ENCODE measurements at regions not wholly inside any gene's neighbourhood (a gene's known extent, or its start where the extent isn't known, plus 50 kb on each side); places are given as distances from the start of the nearest gene placed in this dataset.

DNA sequence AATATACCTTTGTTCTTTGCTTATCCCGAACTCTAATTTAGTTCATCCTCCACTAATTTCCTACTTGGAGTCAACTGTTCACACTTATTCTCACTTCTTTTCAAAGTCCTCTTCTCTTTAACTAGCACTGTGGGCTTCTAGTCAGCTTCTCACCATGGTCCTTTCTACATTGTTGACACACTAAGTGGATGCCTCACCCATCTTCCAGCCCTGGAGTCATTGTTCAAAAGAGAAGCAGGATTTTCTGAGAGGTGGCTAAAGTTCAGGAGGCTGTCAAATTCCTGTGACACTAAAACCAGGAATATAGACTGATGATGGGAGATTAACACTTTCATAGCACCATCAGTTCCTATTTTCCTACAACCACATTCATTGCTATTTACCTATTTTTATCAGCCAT is 99.3 kb downstream of the PHLDA1 start:
- no peaks in the 10 kb centered on the region for H3K36me3 ChIP-seq (ENCODE audit: control insufficient read depth, insufficient read depth, low read length)
- H3K4me1 ChIP-seq (ENCODE audit: control insufficient read depth, insufficient read depth, low read length, poor library complexity, severe bottlenecking), result peaks cover 13% of the 10 kb centered on the region
- Mint-ChIP-seq H3K9me3 (no peaks in the 10 kb centered on the region), H3K36me3 (no peaks in the 10 kb centered on the region), H3K4me1 (peaks cover 7 to 15% (median 9%) of the 10 kb centered on the region in 4 donors), H3K27me3 (peaks cover under 1% of the 10 kb centered on the region), H3K27ac (no peak overlapping the region), H3K4me3 (no peak overlapping the region)
- DNase-seq (no peak), ATAC-seq (ENCODE audit: low read depth in 2 of 2) (no peak)
- H3K27ac ChIP-seq (ENCODE audit: insufficient read depth, low read length, poor library complexity, severe bottlenecking), result no peak overlapping the region
- no peaks in the 10 kb centered on the region for H3K27me3 ChIP-seq (ENCODE audit: control insufficient read depth, insufficient read depth, low read length)
- no peaks in the 10 kb centered on the region for H3K9me3 ChIP-seq (ENCODE audit: control insufficient read depth in 2 of 2, low read length in 2 of 2)
- H3K4me3 ChIP-seq (ENCODE audit: low read depth, low read length), result no peak overlapping the region

DNA sequence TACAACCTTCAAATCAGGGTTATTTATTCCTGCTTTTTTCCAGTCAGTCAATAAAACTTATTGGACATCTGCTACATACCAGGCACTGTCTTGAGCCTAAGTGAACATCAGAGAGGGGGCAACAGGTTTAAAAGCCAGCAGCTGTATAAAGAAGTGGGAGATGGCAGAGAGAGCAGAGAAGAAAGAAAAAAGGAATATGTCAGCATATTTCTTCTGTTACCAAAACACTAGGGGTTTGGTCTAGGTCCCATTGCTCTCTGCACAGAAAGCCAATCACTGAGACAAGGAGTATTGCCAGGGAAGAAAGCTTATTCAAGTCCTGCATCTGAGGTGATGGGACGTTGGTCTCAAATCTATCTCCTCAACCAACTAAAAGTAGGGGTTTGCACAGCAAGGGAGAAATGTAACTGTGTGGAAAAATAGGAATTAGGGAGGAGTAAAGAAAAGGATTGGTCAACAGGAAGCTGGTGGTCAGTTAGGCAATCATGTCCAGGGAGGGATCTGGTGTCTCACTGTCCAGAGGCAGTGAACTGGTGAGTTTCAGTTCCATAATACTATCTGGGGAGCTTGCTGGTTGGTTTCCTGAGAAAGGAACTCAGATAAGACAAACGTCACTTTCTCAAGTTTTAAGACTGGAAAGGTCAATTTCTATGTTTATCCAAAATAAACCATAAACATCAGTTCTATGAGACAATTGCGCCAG is 107.5 kb downstream of the PHLDA1 start:
- Histone ChIP-seq H3K4me1 (ENCODE audit: control insufficient read depth, insufficient read depth, low read length, poor library complexity, severe bottlenecking) (no peaks in the 10 kb centered on the region), H3K27me3 (ENCODE audit: control insufficient read depth, insufficient read depth, low read length) (no peaks in the 10 kb centered on the region), H3K9me3 (ENCODE audit: control insufficient read depth in 2 of 2, low read length in 2 of 2) (peaks cover 8 to 20% of the 10 kb centered on the region in 2 experiments), H3K36me3 (ENCODE audit: control insufficient read depth, insufficient read depth, low read length) (no peaks in the 10 kb centered on the region), H3K4me3 (ENCODE audit: low read depth, low read length) (no peak overlapping the region), H3K27ac (ENCODE audit: insufficient read depth, low read length, poor library complexity, severe bottlenecking) (no peak overlapping the region)
- H3K4me1 Mint-ChIP-seq, result no peaks in the 10 kb centered on the region
- no peak overlapping the region for H3K4me3 Mint-ChIP-seq
- H3K27me3 Mint-ChIP-seq, result peaks cover 4% of the 10 kb centered on the region
- no peak overlapping the region for H3K27ac Mint-ChIP-seq
- DNase-seq (no peak), ATAC-seq (ENCODE audit: low read depth in 2 of 2) (no peak)
- peaks cover 10% of the 10 kb centered on the region for H3K36me3 Mint-ChIP-seq
- peaks cover 0 to 27% (median 8%) of the 10 kb centered on the region in 7 donors for H3K9me3 Mint-ChIP-seq

DNA sequence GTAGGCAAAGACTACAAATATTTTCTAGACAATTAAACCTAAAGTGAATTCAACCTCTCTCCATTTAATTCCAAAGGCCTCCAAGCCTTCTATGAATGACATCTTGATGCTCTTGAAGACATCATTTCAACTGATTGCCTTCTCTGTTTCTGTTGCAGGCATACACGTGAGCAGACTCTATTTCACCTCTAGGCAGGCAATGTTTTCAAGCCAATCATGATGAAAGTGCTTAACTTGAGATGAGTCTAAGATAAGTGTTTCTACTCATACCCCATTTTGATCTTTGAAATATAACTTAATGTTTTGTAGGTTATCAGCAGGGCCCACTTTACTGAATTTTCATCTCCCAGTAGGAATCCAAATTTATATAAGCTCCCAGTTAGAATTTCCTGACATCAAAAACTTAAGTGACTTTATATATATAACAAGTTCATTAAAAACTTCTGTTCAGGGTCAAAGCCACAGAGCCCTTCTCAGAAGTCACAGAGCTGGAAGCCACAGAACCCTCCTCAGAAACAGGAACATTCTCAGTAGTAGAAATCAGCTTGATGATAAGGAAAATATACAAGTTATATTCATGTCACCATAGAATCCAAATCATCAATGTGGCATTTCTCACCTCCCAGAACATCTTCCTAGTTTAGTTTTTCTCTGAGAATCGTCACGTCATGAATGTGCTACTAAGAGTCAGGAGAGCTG is 108.5 kb downstream of the PHLDA1 start:
- Histone ChIP-seq H3K36me3 (ENCODE audit: control insufficient read depth, insufficient read depth, low read length) (no peaks in the 10 kb centered on the region), H3K27me3 (ENCODE audit: control insufficient read depth, insufficient read depth, low read length) (no peaks in the 10 kb centered on the region), H3K9me3 (ENCODE audit: control insufficient read depth in 2 of 2, low read length in 2 of 2) (peaks cover 8 to 20% of the 10 kb centered on the region in 2 experiments), H3K4me1 (ENCODE audit: control insufficient read depth, insufficient read depth, low read length, poor library complexity, severe bottlenecking) (no peaks in the 10 kb centered on the region), H3K4me3 (ENCODE audit: low read depth, low read length) (no peak overlapping the region), H3K27ac (ENCODE audit: insufficient read depth, low read length, poor library complexity, severe bottlenecking) (no peak overlapping the region)
- H3K4me3 Mint-ChIP-seq, result no peak overlapping the region
- H3K36me3 Mint-ChIP-seq, result peaks cover 10% of the 10 kb centered on the region
- ATAC-seq (ENCODE audit: low read depth in 2 of 2) (no peak), DNase-seq (peak in 1 of 3 donors; percentile 9)
- no peaks in the 10 kb centered on the region for H3K4me1 Mint-ChIP-seq
- no peak overlapping the region for H3K27ac Mint-ChIP-seq
- H3K9me3 Mint-ChIP-seq, result peaks cover 0 to 27% (median 8%) of the 10 kb centered on the region in 7 donors
- H3K27me3 Mint-ChIP-seq, result peaks cover 4% of the 10 kb centered on the region

DNA sequence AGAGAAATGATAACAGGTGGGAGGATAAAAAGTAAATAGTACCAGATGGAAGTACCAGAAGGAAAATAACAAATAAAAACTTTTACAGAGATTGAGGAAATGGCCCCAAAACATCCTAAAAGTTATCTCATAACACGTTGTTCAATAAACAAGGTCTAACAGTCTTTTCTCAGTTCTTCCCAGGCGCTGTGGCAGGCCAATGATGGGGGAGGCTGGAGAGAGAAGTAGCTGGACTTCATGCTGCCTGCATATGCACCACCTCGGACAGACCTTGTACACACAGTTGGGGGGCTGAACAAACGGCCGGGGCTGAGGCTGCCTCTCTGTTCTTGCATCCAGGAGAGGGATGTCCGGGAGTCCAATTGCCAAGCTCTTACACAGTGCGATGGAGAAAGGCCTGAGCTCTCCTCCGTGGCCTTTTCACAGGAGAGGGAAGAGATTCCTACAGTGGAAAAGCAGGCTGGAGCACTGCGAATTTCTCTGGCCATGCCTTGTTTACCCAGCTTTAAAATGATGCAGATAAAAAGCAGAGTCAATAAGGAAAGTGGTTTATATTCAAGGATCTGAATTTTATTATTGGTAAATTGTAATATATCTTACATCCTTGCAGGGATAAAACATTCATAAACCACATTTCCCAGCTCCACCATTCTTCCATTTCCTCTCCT is 109.8 kb downstream of the PHLDA1 start:
- DNase-seq, result no peak
- H3K36me3 Mint-ChIP-seq, result peaks cover 10% of the 10 kb centered on the region
- no peaks in the 10 kb centered on the region for H3K27me3 Mint-ChIP-seq
- Histone ChIP-seq H3K9me3 (ENCODE audit: control insufficient read depth in 2 of 2, low read length in 2 of 2) (peaks cover 8 to 20% of the 10 kb centered on the region in 2 experiments), H3K4me1 (ENCODE audit: control insufficient read depth, insufficient read depth, low read length, poor library complexity, severe bottlenecking) (no peaks in the 10 kb centered on the region), H3K27me3 (ENCODE audit: control insufficient read depth, insufficient read depth, low read length) (no peaks in the 10 kb centered on the region), H3K27ac (ENCODE audit: insufficient read depth, low read length, poor library complexity, severe bottlenecking) (no peak overlapping the region), H3K4me3 (ENCODE audit: low read depth, low read length) (no peak overlapping the region), H3K36me3 (ENCODE audit: control insufficient read depth, insufficient read depth, low read length) (no peaks in the 10 kb centered on the region)
- peaks cover 0 to 27% (median 8%) of the 10 kb centered on the region in 7 donors for H3K9me3 Mint-ChIP-seq
- H3K4me1 Mint-ChIP-seq, result peaks cover 0 to 5% (median 0%) of the 10 kb centered on the region in 4 donors
- H3K4me3 Mint-ChIP-seq, result no peak overlapping the region
- no peak overlapping the region for H3K27ac Mint-ChIP-seq
- no peak for ATAC-seq (ENCODE audit: low read depth in 2 of 2)

DNA sequence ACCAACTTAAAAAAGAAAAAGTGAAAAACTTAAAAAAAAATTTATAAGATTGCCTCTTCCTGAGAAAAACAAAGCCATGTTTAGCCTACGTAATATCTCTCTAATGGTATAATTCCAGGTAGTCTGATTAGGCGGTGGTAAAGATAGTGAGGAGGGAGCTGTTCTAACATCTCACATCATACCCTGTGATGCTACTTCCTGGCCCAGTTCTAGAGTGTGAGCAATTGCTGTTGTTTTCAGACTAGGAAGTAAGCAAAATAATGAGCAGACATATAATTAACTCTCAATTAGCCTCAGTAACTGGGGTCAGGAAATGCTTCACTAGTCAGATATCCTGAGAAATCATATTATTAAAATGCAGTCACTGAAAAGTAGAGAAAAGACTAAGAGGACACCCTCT is 113.9 kb downstream of the PHLDA1 start:
- Histone ChIP-seq H3K36me3 (ENCODE audit: control insufficient read depth, insufficient read depth, low read length) (no peaks in the 10 kb centered on the region), H3K4me3 (ENCODE audit: low read depth, low read length) (no peak overlapping the region), H3K27me3 (ENCODE audit: control insufficient read depth, insufficient read depth, low read length) (no peaks in the 10 kb centered on the region), H3K9me3 (ENCODE audit: control insufficient read depth in 2 of 2, low read length in 2 of 2) (no peaks in the 10 kb centered on the region), H3K27ac (ENCODE audit: insufficient read depth, low read length, poor library complexity, severe bottlenecking) (no peak overlapping the region), H3K4me1 (ENCODE audit: control insufficient read depth, insufficient read depth, low read length, poor library complexity, severe bottlenecking) (no peaks in the 10 kb centered on the region)
- Mint-ChIP-seq H3K4me3 (no peak overlapping the region), H3K27me3 (no peaks in the 10 kb centered on the region), H3K4me1 (peaks cover 0 to 5% (median 0%) of the 10 kb centered on the region in 4 donors), H3K36me3 (no peaks in the 10 kb centered on the region), H3K9me3 (peaks cover 0 to 4% (median 0%) of the 10 kb centered on the region in 7 donors), H3K27ac (no peak overlapping the region)
- DNase-seq, result no peak
- ATAC-seq (ENCODE audit: low read depth in 2 of 2), result peak in 1 of 2 donors; percentile 55

DNA sequence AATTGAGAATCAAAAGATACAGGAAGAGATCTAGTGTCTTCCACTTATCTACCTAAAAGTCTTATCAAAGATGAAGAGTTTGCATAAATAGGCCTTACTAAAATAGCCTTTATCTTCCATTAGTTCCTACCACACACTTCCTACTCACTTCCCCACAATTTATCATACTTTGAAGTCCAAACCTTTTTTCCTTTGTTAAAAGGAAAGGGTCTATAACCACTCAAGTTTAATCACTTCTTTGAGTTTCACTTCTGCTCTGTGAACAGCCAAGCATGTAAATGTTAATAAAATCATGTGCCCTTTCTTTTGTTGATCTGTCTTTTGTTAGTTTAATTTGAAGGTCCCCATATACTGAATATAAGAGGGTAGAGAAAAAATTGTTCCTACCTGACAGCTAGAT is 114.5 kb downstream of the PHLDA1 start:
- ATAC-seq (ENCODE audit: low read depth in 2 of 2) (no peak), DNase-seq (no peak)
- Histone ChIP-seq H3K4me1 (ENCODE audit: control insufficient read depth, insufficient read depth, low read length, poor library complexity, severe bottlenecking) (no peaks in the 10 kb centered on the region), H3K27ac (ENCODE audit: insufficient read depth, low read length, poor library complexity, severe bottlenecking) (no peak overlapping the region), H3K4me3 (ENCODE audit: low read depth, low read length) (no peak overlapping the region), H3K36me3 (ENCODE audit: control insufficient read depth, insufficient read depth, low read length) (no peaks in the 10 kb centered on the region), H3K9me3 (ENCODE audit: control insufficient read depth in 2 of 2, low read length in 2 of 2) (no peaks in the 10 kb centered on the region), H3K27me3 (ENCODE audit: control insufficient read depth, insufficient read depth, low read length) (no peaks in the 10 kb centered on the region)
- peak overlapping the region in 1 of 3 donors; percentile 7 for H3K27ac Mint-ChIP-seq
- H3K36me3 Mint-ChIP-seq, result no peaks in the 10 kb centered on the region
- no peak overlapping the region for H3K4me3 Mint-ChIP-seq
- H3K4me1 Mint-ChIP-seq, result peaks cover 0 to 5% (median 0%) of the 10 kb centered on the region in 4 donors
- no peaks in the 10 kb centered on the region for H3K27me3 Mint-ChIP-seq
- peaks cover 0 to 4% (median 0%) of the 10 kb centered on the region in 7 donors for H3K9me3 Mint-ChIP-seq

DNA sequence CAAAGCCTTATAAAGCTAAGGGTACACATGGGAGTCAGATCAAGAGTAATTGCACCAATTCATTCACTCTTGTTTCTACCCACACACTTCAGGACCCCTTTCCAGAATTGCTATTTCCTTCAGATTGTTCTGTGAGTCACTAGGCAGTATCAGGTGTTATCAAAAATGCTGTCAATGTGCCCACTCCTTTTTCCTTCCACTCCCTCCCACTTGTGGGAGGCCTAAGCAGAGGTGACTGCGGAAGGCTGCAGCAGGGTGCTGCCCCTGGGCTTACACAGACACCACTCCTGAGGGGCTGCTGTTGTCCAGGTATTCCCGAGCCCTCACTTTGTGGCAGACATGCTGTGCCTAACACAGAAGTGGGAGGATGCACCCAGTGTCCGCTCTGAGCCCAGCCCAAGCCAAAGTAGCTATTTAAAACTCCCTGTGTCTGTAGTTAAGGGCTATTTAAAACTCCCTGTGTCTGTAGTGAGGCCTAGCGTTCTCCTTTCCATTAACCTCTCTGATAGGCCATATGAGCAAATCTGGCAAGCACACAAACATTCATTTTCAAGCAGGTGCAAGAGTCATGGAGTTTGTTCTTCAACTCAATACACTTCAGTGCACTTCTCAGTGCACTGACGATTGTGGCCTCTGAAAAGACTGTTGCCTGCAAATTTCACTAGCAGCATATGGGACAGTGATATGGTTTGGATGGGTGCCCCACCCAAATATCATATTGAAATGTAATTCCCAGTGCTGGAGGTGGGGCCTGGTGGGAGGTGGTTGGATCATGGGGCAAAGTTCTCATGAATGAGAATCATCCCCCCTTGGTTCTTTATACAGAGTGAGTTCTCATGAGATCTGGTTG is 117.8 kb downstream of the PHLDA1 start:
- Histone ChIP-seq H3K27ac (ENCODE audit: insufficient read depth, low read length, poor library complexity, severe bottlenecking) (no peak overlapping the region), H3K36me3 (ENCODE audit: control insufficient read depth, insufficient read depth, low read length) (no peaks in the 10 kb centered on the region), H3K4me3 (ENCODE audit: low read depth, low read length) (no peak overlapping the region), H3K4me1 (ENCODE audit: control insufficient read depth, insufficient read depth, low read length, poor library complexity, severe bottlenecking) (no peaks in the 10 kb centered on the region), H3K27me3 (ENCODE audit: control insufficient read depth, insufficient read depth, low read length) (no peaks in the 10 kb centered on the region), H3K9me3 (ENCODE audit: control insufficient read depth in 2 of 2, low read length in 2 of 2) (no peaks in the 10 kb centered on the region)
- no peak for DNase-seq
- Mint-ChIP-seq H3K27ac (no peak overlapping the region), H3K27me3 (no peaks in the 10 kb centered on the region), H3K4me1 (peaks cover 0 to 5% (median under 1%) of the 10 kb centered on the region in 4 donors), H3K4me3 (no peak overlapping the region), H3K9me3 (no peaks in the 10 kb centered on the region), H3K36me3 (no peaks in the 10 kb centered on the region)
- ATAC-seq (ENCODE audit: low read depth in 2 of 2), result no peak

Data from CD4-positive, CD25-positive, alpha-beta regulatory T cell (primary cell).